GM12874 (cell line): ENCODE measurements at regions not wholly inside any gene's neighbourhood (a gene's known extent, or its start where the extent isn't known, plus 50 kb on each side); places are given as distances from the start of the nearest gene placed in this dataset.

ENCODE experiments used
- TF ChIP-seq, protein P1 (sequence below): IDR thresholded peaks from 2 replicates; pipeline ENCODE4 v1.5.1; 2011; ENCODE audit warnings: low read depth, mild to moderate bottlenecking, control low read depth, low read length, moderate library complexity; ENCODE audit not compliant: insufficient read depth

DNA sequence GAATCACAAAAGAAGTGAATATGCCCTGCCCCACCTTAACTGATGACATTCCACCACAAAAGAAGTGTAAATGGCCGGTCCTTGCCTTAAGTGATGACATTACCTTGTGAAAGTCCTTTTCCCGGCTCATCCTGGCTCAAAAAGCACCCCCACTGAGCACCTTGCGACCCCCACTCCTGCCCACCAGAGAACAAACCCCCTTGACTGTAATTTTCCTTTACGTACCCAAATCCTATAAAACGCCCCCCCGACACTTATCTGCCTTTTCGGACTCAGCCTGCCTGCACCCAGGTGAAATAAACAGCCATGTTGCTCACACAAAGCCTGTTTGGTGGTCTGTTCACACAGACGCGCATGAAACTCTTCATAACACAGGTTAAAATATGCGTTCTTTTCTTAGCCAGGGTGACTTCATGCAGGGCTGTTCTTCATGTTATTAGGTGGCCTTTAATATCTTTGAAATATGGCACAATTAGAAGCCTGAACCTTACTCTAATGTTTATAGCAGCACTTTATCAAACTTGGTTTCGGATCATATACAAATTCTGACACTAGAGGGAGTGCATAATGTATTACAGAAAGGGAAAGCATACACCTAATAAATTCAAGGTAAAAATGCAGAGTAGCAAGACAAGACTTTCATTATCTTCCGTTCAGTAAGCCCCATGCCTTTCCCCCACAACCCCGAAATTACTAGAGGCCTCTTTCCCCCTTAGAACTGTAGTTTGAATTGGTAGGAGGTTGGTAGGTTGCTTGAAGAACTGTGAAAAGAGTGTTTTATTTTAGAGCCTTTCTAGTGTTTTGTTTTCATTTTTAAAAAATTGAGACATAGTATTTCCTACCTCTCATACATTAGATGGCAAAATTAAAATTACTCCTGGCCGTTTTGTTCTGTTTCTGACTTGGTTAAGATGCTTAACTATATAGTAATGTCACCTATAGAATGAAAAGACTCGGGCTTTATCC, 117.9 kb downstream of the NPY start:
- TF ChIP-seq, protein P1, sequence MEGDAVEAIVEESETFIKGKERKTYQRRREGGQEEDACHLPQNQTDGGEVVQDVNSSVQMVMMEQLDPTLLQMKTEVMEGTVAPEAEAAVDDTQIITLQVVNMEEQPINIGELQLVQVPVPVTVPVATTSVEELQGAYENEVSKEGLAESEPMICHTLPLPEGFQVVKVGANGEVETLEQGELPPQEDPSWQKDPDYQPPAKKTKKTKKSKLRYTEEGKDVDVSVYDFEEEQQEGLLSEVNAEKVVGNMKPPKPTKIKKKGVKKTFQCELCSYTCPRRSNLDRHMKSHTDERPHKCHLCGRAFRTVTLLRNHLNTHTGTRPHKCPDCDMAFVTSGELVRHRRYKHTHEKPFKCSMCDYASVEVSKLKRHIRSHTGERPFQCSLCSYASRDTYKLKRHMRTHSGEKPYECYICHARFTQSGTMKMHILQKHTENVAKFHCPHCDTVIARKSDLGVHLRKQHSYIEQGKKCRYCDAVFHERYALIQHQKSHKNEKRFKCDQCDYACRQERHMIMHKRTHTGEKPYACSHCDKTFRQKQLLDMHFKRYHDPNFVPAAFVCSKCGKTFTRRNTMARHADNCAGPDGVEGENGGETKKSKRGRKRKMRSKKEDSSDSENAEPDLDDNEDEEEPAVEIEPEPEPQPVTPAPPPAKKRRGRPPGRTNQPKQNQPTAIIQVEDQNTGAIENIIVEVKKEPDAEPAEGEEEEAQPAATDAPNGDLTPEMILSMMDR, result peak; percentile 31; the same call in 1 of the 2 replicates

DNA sequence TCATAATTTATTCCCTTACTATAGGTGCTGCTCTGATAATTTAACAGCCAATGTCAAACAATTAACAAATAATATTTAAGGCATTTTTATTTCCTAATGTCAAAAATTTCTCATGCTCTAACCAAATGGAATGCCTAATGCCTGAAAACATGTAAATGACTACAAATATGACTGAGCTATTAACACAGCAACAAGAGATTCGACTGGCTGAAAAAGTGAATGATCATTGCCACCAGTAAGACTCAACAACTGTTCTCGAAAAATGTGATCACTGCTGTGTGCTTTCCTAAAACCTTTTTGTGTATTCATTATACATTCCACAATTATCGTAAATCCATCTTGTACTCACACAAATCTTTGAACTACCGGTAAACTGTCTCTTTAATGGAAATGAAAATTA, 118.7 kb downstream of the NPY start:
- TF ChIP-seq, protein P1, result no peak

DNA sequence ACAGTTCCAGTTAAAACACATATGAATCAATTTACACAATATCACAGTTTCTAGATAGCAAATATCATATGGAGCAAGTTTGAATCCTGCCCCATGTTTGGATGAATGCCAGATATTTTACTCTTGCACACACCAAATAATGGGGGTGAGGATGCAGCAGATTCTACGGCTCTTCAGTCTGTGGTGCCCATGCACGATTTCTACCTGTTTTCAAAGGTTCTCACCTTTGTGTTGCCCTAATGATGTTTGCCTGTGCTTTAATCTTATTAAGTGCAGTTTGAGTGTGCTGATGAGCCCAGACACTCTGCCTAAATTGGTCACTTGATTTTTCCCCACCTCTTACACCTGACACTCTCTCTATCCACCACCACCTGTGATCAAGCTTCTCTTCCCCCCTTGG, 119.6 kb downstream of the NPY start:
- TF ChIP-seq, protein P1, result no peak

DNA sequence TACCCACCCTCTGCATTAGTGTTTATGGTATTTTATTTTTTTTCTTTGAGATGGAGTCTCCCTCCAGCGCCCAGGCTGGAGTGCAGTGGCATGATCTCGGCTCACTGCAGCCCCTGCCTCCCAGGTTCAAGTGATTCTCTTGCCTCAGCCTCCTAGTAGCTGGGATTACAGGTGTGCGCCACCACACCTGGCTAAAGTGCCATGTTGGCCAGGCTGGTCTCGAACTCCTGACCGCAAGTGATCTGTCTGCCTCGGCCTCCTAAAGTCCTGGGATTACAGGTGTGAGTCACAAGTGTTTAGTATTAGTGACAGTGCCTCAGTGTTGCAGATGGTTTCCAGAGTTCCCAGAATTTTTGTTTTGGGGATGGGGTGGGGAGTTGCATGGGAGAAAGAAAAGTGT, 120.3 kb downstream of the NPY start:
- TF ChIP-seq, protein P1, result no peak

DNA sequence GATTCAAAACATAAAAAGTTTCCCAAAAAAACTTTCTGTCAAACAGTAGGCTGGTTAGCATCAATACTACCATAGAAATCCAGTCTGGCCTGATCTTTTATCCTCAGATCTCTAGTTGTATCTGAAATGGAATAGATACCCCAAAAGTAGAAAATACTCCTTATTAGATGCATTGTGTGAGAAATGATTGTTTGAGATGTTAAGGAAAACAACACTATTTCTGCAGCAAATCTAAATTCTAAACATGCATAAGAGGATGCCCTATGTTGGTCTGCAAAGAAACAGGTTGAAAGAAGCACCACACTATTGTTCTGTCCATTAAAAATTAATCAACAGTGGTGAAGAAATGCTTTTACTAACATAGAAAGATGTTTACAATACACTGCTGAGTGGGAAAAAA, 121.0 kb downstream of the NPY start:
- TF ChIP-seq, protein P1, result no peak

DNA sequence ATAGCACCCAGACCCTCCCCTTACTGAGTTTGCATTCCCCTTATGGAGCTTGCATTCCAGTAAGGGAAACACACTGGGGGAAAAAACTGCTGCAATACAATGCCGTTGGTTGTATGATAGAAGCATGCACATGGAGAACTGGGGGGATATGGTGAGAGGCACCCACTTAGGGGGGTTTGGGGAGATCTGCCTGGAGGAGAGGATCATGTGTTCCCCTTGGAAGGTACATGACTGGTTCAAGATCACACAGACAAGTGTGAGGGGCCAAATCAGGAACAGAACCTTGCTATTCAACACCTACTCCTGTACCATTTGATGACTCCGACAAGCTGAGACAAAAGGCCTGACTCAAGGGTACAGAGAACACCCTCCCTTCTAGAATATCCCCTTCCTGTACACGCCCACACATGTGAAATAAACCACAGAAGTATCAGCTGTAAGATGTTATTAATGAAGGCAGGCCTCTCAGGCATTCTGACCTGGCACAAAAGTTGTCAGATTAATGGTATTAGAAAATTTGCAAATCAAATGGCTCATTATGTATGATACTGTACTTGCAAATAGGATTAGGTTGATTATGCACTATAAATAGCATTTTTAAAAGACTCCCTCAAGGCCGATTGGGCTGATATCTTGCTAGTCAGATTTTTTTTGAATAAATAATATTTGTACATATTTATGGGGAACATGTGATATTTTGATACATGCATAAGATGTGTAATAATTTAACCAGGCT, 122.2 kb downstream of the NPY start:
- TF ChIP-seq, protein P1, result no peak

DNA sequence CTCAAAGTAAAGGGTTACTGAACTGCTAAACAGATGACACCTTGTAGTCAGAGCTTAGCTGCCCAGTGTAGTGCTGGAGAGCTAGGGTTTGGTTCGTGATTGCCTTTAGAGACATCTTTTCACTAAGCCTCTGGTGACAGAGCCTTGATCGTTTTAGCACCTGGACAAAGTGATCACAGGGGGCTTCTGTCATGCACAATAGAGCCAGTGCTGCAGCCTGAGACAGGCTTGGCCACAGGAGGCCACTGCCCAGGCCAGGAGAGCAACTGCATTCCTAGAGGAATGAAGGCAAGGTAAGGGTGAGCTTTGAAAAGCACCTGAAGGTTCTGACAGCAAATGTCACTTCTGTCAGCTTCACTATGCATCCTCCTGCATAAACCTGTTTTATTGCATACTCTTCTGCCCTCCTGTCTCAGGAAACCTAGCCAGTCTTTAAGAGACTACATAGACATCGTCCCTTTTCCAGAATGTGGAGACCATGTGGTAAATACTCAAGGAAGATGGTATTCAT, 122.9 kb downstream of the NPY start:
- TF ChIP-seq, protein P1, result no peak
